ENCODE measurements at regions not wholly inside any gene's neighbourhood (a gene's known extent, or its start where the extent isn't known, plus 50 kb on each side); places are given as distances from the start of the nearest gene placed in this dataset.

GRCh38 chr2:207394203-207394781 is 135.5 kb upstream of the CREB1 start:
- no peak for TF ChIP-seq MXI1 (conservative IDR thresholded peaks at IDR 0.05; ENCODE audit: poor library complexity, severe bottlenecking)
- TF ChIP-seq EZH2 (IDR thresholded peaks at IDR 0.05; ENCODE audit: borderline replicate concordance, insufficient read depth, low read length, poor library complexity, severe bottlenecking) = no peak
- no peak for TF ChIP-seq CTCF (IDR thresholded peaks at IDR 0.05; ENCODE audit: poor library complexity, severe bottlenecking)
- TF ChIP-seq SMC3 (conservative IDR thresholded peaks at IDR 0.05; ENCODE audit: poor library complexity) = no peak
- TF ChIP-seq TAF1 (IDR thresholded peaks at IDR 0.05; ENCODE audit: low read depth) = no peak
- no peak for TF ChIP-seq POLR2AphosphoS5 (IDR thresholded peaks at IDR 0.05)
